Adrenal gland (tissue), 5 donors: ENCODE measurements at regions not wholly inside any gene's neighbourhood (a gene's known extent, or its start where the extent isn't known, plus 50 kb on each side); places are given as distances from the start of the nearest gene placed in this dataset.

Experiments used
- POLR2A ChIP-seq, 2 donors: fragments of 450-650 bp; IDR thresholded peaks; one replicate each; pipeline ENCODE4 v1.6.1; 2017; ENCODE audit warnings: antibody characterized with exemption in 2 of 2, mild to moderate bottlenecking in 2 of 2, moderate library complexity in 1 of 2
- TF ChIP-seq, protein P1 (sequence below), 6 experiments: fragments of 450-650 bp in 4 of 6; fragments of 200-600 bp in 2 of 6; sonication (generic) in 1 of 6; IDR thresholded peaks; 1 replicate in 5 of 6; 2 replicates in 1 of 6; pipeline versions ENCODE4 v1.5.1 to v1.8.0; 2016 to 2021; ENCODE audit warnings: antibody characterized with exemption in 6 of 6, mild to moderate bottlenecking in 2 of 6, moderate library complexity in 1 of 6
- donor health status: DM: no; HTN: no; CAD: no.

DNA sequence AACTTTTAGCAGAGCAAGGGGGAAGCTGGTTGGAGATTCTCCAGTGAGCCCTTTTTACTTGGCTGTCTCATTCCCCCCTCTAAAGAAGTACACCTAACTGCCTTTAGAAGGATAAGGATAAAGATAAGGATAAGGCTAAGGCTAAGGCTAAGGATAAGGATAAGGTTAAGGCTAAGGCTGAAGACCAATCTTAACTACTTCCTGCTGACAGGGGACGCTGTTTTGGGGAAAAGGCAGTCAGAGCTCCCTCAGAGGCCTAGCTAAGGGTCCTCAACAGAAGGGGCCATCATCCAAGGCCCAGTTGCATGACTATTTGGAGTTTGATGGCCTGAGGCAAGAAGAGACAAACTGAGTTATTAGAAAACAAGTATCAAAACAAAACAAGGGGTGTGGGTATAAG lies 94.3 kb upstream of the ARPP21 start:
- TF ChIP-seq, protein P1, sequence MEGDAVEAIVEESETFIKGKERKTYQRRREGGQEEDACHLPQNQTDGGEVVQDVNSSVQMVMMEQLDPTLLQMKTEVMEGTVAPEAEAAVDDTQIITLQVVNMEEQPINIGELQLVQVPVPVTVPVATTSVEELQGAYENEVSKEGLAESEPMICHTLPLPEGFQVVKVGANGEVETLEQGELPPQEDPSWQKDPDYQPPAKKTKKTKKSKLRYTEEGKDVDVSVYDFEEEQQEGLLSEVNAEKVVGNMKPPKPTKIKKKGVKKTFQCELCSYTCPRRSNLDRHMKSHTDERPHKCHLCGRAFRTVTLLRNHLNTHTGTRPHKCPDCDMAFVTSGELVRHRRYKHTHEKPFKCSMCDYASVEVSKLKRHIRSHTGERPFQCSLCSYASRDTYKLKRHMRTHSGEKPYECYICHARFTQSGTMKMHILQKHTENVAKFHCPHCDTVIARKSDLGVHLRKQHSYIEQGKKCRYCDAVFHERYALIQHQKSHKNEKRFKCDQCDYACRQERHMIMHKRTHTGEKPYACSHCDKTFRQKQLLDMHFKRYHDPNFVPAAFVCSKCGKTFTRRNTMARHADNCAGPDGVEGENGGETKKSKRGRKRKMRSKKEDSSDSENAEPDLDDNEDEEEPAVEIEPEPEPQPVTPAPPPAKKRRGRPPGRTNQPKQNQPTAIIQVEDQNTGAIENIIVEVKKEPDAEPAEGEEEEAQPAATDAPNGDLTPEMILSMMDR (IDR thresholded peaks at IDR 0.05) = no peak
- no peak for TF ChIP-seq POLR2A (IDR thresholded peaks at IDR 0.05)
